Fibroblast of gingiva (primary cell): ENCODE measurements at regions not wholly inside any gene's neighbourhood (a gene's known extent, or its start where the extent isn't known, plus 50 kb on each side); places are given as distances from the start of the nearest gene placed in this dataset.
A peak's percentile ranks its signal among the peaks of the same experiment; 100 is the strongest.

Source experiments
- DNase-seq: peaks from one replicate; pipeline ENCODE4 v3.0.0-alpha.2; 2011; ENCODE audit warnings: low read depth

- DNase-seq, result no peak
These were observed 178.9 kb downstream of the CCDC71L start for GRCh38 chr7:106482091-106482490.

- DNase-seq, result no peak
These were observed 180.3 kb downstream of the CCDC71L start for GRCh38 chr7:106480616-106481031.

- DNase-seq, result no peak
These were observed 180.8 kb downstream of the CCDC71L start for GRCh38 chr7:106480161-106480579.

- no peak for DNase-seq
These were observed 184.2 kb downstream of the CCDC71L start for GRCh38 chr7:106476751-106477150.

- no peak for DNase-seq
These were observed 188.0 kb upstream of the NAMPT start for GRCh38 chr7:106472741-106473140.

GRCh38 chr7:106471686-106472440, 187.1 kb upstream of the NAMPT start:
- DNase-seq, result no peak

GRCh38 chr7:106471021-106471420, 186.2 kb upstream of the NAMPT start:
- DNase-seq, result no peak

GRCh38 chr7:106466867-106467266, 182.1 kb upstream of the NAMPT start:
- no peak for DNase-seq

GRCh38 chr7:106465704-106466468, 181.1 kb upstream of the NAMPT start:
- peak; percentile 55 for DNase-seq

GRCh38 chr7:106464651-106465050, 179.9 kb upstream of the NAMPT start:
- no peak for DNase-seq

GRCh38 chr7:106463851-106464611, 179.2 kb upstream of the NAMPT start:
- DNase-seq, result no peak

- DNase-seq, result no peak
These were observed 178.2 kb upstream of the NAMPT start for GRCh38 chr7:106462914-106463482.

- peak; percentile 26 for DNase-seq
These were observed 177.6 kb upstream of the NAMPT start for GRCh38 chr7:106462365-106462859.

GRCh38 chr7:106460792-106461254, 176.0 kb upstream of the NAMPT start:
- DNase-seq, result no peak

- no peak for DNase-seq
These were observed 174.8 kb upstream of the NAMPT start for GRCh38 chr7:106459397-106460072.

GRCh38 chr7:106457678-106458077, 172.9 kb upstream of the NAMPT start:
- no peak for DNase-seq

- no peak for DNase-seq
These were observed 171.5 kb upstream of the NAMPT start for GRCh38 chr7:106456329-106456728.

- no peak for DNase-seq
These were observed 167.5 kb upstream of the NAMPT start for GRCh38 chr7:106452031-106452851.

GRCh38 chr7:106451171-106451570, 166.4 kb upstream of the NAMPT start:
- DNase-seq, result no peak

GRCh38 chr7:106450716-106451115, 165.9 kb upstream of the NAMPT start:
- DNase-seq, result no peak
